ENCODE measurements at regions not wholly inside any gene's neighbourhood (a gene's known extent, or its start where the extent isn't known, plus 50 kb on each side); places are given as distances from the start of the nearest gene placed in this dataset.

GRCh38 chr14:76974365-76974764 is 54.1 kb downstream of the IRF2BPL start:
- no peak for DNase-seq

- DNase-seq = no peak
Observed at GRCh38 chr14:76971549-76971948, 57.0 kb downstream of the IRF2BPL start.

GRCh38 chr14:76968621-76969063 is 59.9 kb downstream of the IRF2BPL start:
- no peak for DNase-seq

- no peak for DNase-seq
Observed at GRCh38 chr14:76967788-76968187, 60.7 kb downstream of the IRF2BPL start.

GRCh38 chr14:76965232-76965631 is 63.3 kb downstream of the IRF2BPL start:
- DNase-seq = no peak

- no peak for DNase-seq
Observed at GRCh38 chr14:76964695-76965094, 63.8 kb downstream of the IRF2BPL start.

GRCh38 chr14:76963372-76963771 is 65.1 kb downstream of the IRF2BPL start:
- DNase-seq = no peak

- no peak for DNase-seq
Observed at GRCh38 chr14:76962303-76962660, 66.2 kb downstream of the IRF2BPL start.

GRCh38 chr14:76961631-76962302 is 66.7 kb downstream of the IRF2BPL start:
- DNase-seq = peak; percentile 89 to 99 (median 93)

- DNase-seq = no peak
Observed at GRCh38 chr14:76958980-76959710, 69.4 kb downstream of the IRF2BPL start.

- DNase-seq = no peak
Observed at GRCh38 chr14:76958020-76958979, 70.2 kb downstream of the IRF2BPL start.

GRCh38 chr14:76957224-76957891 is 71.2 kb downstream of the IRF2BPL start:
- DNase-seq = no peak

GRCh38 chr14:76956316-76957090 is 72.0 kb downstream of the IRF2BPL start:
- DNase-seq = peak; percentile 77 to 93 (median 83)

- peak; percentile 16 to 83 (median 52) for DNase-seq
Observed at GRCh38 chr14:76955575-76956315, 72.8 kb downstream of the IRF2BPL start.

- DNase-seq = no peak
Observed at GRCh38 chr14:76954394-76955190, 73.9 kb downstream of the IRF2BPL start.

GRCh38 chr14:76953311-76953945 is 75.1 kb downstream of the IRF2BPL start:
- DNase-seq = peak in 4 of 5 donors; percentile 27 to 61 (median 36)

GRCh38 chr14:76951166-76951565 is 77.3 kb downstream of the IRF2BPL start:
- DNase-seq = no peak

- no peak for DNase-seq
Observed at GRCh38 chr14:76950055-76951020, 78.2 kb downstream of the IRF2BPL start.
